Subcutaneous abdominal adipose tissue (tissue), 5 donors: ENCODE measurements at regions not wholly inside any gene's neighbourhood (a gene's known extent, or its start where the extent isn't known, plus 50 kb on each side); places are given as distances from the start of the nearest gene placed in this dataset.
"Not testable (repeated sequence)": the region's sequence is repeated elsewhere in the genome, so short reads cannot be mapped to it uniquely, and the experiment has no call there.

Experiments
- H3K27ac ChIP-seq: one replicate; pipeline ENCODE4 v1.7.0; 2013; ENCODE audit warnings: low read depth, mild to moderate bottlenecking, inconsistent platforms, low read length, moderate library complexity
- H3K27me3 ChIP-seq, 5 donors: one replicate each; pipeline ENCODE4 v1.7.0; 2013; ENCODE audit warnings: low read length in 5 of 5, inconsistent platforms in 1 of 5; ENCODE audit not compliant: control insufficient read depth in 5 of 5, insufficient read depth in 4 of 5
- H3K36me3 ChIP-seq, 5 donors: one replicate each; pipeline ENCODE4 v1.7.0; 2013; ENCODE audit warnings: low read length in 5 of 5; ENCODE audit not compliant: control insufficient read depth in 5 of 5, insufficient read depth in 5 of 5
- H3K4me1 ChIP-seq, 5 donors: one replicate each; pipeline ENCODE4 v1.7.0; 2013; ENCODE audit warnings: low read length in 5 of 5, mild to moderate bottlenecking in 3 of 5, moderate library complexity in 1 of 5; ENCODE audit not compliant: control insufficient read depth in 5 of 5, insufficient read depth in 5 of 5
- H3K4me3 ChIP-seq, 5 donors: one replicate each; pipeline ENCODE4 v1.7.0; 2013; ENCODE audit warnings: low read length in 5 of 5, low read depth in 1 of 5
- H3K9ac ChIP-seq, 5 donors: one replicate each; pipeline ENCODE4 v1.7.0; 2013; ENCODE audit warnings: low read length in 5 of 5, mild to moderate bottlenecking in 4 of 5, moderate library complexity in 3 of 5
- H3K9me3 ChIP-seq, 5 donors: one replicate each; pipeline ENCODE4 v1.7.0; 2013; ENCODE audit warnings: low read length in 5 of 5; ENCODE audit not compliant: control insufficient read depth in 5 of 5
- donor health status: healthy.
- donor health status: healthy.
- donor health status: healthy.
- donor health status: healthy.
- donor health status: healthy.

DNA sequence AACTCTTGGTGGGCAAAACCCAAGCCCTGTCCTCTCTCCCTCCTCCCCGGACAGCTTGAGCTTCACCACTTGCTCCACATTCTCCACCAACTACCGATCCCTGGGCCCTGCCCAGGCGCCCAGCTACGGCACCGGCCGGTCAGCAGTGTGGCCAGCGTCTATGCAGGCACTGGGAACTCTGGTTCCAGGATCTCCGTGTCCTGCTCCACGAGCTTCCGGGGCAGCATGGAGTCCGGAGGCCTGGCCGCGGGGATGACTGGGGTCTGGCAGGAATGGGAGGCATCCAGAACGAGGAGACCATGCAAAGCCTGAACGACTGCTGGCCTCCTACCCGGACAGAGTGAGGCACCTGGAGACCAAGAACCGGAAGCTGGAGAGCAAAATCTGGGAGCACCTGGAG is 68.9 kb upstream of the RTL6 start:
- H3K36me3 ChIP-seq = no peaks in the 10 kb centered on the region
- H3K27ac ChIP-seq = no peak overlapping the region
- H3K9me3 ChIP-seq = peaks cover 0 to 10% (median 8%) of the 10 kb centered on the region in 5 donors
- no peak overlapping the region for H3K4me3 ChIP-seq
- no peak overlapping the region for H3K9ac ChIP-seq
- H3K27me3 ChIP-seq = peaks cover 0 to 8% (median 3%) of the 10 kb centered on the region in 5 donors
- peaks cover 0 to 11% (median 0%) of the 10 kb centered on the region in 5 donors for H3K4me1 ChIP-seq

DNA sequence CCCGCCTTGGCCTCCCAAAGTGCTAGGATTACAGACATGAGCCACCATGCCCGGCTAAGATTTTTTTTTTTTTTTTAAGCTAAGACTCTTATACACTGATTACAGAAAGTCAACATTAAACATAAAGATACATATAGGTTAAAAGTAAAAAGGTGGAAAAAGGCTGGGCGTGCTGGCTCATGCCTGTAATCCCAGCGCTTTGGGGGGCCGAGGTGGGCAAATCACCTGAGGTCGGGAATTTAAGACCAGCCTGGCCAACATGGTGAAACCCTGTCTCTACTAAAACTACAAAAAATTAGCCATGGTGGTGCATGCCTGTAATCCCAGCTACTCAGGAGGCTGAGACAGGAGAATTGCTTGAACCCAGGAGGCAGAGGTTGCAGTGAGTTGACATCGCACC is 64.6 kb upstream of the RTL6 start:
- not testable (repeated sequence) for H3K36me3 ChIP-seq, H3K9ac ChIP-seq

DNA sequence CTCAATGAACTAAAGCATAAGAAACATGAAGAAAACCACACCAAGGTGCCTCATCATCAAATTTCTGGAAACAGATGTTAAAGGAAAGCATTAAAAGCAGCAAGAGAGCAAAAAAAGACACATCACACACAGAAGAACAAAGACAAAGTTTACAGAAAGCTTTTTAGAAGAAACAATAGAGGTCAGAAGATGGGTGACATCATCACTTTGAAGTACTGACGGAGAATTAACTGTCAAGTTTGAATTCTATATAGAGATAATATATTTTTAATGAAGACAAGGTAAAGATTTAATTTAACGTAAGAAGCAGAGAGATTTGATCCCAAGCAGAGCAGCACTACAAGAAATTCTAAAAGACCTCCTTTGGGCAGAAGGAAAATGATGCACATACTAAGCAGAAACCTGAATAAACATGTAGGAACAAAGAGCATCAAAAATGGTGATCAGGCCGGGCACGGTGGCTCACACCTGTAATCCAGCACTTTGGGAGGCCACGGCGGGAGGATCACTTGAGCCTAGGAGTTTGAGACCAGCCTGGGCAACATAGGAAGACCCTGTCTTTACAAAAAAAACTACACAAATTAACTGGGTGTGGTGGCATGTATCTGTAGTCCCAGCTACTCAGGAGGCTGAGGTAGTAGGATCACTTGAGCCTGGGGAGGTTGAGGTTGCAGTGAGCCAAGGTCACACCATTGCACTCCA is 63.3 kb upstream of the RTL6 start:
- Histone ChIP-seq H3K4me3 (no peak overlapping the region), H3K27me3 (peaks cover 0 to under 1% (median 0%) of the 10 kb centered on the region in 5 donors), H3K36me3 (no peaks in the 10 kb centered on the region), H3K27ac (no peak overlapping the region), H3K4me1 (no peaks in the 10 kb centered on the region), H3K9ac (no peak overlapping the region), H3K9me3 (peaks cover 0 to 3% (median 0%) of the 10 kb centered on the region in 5 donors)

More for the DNA sequence above, 64.6 kb upstream of the RTL6 start:
- not testable (repeated sequence) for H3K9me3 ChIP-seq, H3K27me3 ChIP-seq, H3K4me3 ChIP-seq, H3K27ac ChIP-seq, H3K4me1 ChIP-seq

DNA sequence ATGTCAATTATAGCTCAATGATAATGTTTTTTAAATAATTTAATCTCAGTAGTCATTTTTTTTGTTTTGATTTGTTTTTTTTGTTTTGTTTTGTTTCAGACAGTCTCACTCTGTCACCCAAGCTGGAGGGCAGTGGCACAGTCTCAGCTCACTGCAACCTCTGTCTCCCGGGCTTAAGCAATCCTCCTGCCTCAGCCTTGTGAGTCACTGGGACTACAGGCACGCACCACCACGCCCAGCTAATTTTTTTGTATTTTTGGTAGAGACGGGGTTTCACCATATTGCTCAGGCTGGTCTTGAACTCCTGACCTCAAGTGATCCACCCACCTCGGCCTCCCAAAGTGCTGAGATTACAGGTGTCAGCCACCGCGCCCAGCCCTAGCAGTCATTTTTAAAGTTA is 60.6 kb upstream of the RTL6 start:
- not testable (repeated sequence) for H3K4me3 ChIP-seq, H3K36me3 ChIP-seq, H3K9ac ChIP-seq, H3K27ac ChIP-seq, H3K4me1 ChIP-seq, H3K27me3 ChIP-seq, H3K9me3 ChIP-seq

DNA sequence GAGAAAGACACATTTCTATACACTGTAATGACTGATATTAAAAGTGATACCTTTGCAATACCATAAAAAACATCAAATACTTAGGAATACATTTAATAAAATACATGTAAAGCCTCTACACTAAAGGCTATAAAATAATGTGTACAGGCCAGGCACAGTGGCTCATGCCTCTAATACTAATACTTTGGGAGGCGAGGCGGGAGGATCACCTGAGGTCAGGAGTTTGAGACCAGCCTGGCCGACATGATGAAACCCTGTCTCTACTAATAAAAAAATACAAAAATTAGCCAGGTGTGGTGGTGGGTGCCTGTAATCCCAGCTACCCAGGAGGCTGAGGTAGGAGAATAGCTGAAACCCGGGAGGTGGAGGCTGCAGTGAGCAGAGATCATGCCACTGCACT is 59.8 kb upstream of the RTL6 start:
- H3K9ac ChIP-seq, H3K36me3 ChIP-seq, H3K4me1 ChIP-seq, H3K4me3 ChIP-seq, H3K27me3 ChIP-seq, H3K9me3 ChIP-seq, H3K27ac ChIP-seq: not testable (repeated sequence)

DNA sequence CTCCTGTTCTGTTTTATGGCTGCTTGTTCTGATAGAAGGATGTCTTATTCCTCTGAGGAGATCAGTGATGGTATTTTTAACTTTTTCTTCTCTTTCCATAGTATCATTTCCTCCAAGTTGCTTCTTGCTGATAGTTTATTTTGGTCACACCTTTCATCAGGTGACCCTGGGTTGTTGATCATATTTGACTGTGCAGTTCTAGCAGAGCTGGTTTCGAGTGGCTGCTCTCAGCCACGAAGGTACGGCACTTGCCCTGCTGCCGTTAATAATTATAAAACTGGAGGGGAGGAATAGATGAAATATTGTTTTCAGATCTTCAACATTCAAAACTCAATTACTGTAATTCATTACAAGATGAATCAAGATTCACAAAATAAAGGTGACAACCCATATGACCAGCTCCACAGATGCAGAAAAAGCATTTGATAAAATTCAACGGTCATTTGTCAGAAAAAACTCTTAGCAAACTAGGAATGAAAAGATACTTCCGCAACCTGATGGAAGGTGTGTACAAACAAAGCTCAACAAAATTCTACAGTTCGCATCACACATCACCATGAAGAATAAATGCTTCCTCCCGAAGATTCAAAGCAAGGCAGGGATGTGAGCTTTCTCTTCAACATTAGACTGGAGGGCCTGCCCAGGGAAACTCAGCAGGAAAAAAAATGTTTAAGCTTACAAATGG is 59.2 kb upstream of the RTL6 start:
- H3K4me3 ChIP-seq = no peak overlapping the region
- no peak overlapping the region for H3K9ac ChIP-seq
- H3K27ac ChIP-seq = no peak overlapping the region
- H3K27me3 ChIP-seq = peaks cover 0 to 5% (median 2%) of the 10 kb centered on the region in 5 donors
- no peaks in the 10 kb centered on the region for H3K4me1 ChIP-seq
- no peaks in the 10 kb centered on the region for H3K36me3 ChIP-seq
- no peaks in the 10 kb centered on the region for H3K9me3 ChIP-seq

DNA sequence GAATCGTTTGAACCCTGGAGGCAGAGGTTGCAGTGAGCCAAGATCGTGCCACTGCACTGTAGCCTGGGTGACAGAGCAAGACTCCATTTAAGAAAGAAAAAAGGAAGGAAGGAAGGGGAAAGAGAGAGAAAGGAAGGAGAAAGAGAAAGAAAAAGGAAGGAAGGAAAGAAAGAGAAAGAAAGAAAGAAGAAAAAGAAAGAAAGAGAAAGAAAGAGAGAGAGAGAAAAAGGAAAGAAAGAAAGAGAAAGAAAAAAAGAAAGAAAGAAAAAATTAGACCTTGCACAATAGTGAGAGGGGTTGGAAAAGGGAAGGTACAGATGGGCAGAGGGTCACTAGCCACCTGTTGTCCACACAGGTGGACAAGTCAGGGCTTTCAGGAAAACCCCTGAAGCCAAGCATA is 57.6 kb upstream of the RTL6 start:
- H3K4me3 ChIP-seq = no peak overlapping the region
- no peak overlapping the region for H3K9ac ChIP-seq
- no peaks in the 10 kb centered on the region for H3K36me3 ChIP-seq
- H3K9me3 ChIP-seq = no peaks in the 10 kb centered on the region
- peaks cover 0 to 5% (median 2%) of the 10 kb centered on the region in 5 donors for H3K27me3 ChIP-seq
- no peak overlapping the region for H3K27ac ChIP-seq
- peaks cover 3 to 7% (median 7%) of the 10 kb centered on the region in 5 donors for H3K4me1 ChIP-seq

DNA sequence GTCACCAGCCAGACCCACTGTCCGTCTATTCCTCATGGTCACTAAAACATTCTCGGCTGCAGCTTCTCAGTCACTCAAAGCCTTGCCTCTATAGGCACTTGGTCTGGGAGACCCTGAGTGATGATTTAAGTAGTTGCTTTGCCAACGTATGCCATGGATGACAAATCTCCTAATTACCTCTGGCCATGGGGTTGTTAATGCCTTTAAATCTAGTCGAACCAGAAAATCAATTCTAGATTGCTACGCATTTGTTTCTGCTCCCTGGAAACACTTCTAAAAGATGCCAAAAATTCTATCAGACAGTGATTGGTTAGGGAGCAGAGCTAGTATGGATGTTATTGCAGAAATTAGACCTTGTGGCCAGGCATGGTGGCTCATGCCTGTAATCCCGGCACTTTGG is 57.0 kb upstream of the RTL6 start:
- Histone ChIP-seq H3K4me3 (no peak overlapping the region), H3K9ac (no peak overlapping the region), H3K36me3 (no peaks in the 10 kb centered on the region), H3K4me1 (peaks cover 3 to 10% (median 8%) of the 10 kb centered on the region in 5 donors), H3K27ac (no peak overlapping the region), H3K27me3 (peaks cover 0 to 5% (median 2%) of the 10 kb centered on the region in 5 donors), H3K9me3 (no peaks in the 10 kb centered on the region)

DNA sequence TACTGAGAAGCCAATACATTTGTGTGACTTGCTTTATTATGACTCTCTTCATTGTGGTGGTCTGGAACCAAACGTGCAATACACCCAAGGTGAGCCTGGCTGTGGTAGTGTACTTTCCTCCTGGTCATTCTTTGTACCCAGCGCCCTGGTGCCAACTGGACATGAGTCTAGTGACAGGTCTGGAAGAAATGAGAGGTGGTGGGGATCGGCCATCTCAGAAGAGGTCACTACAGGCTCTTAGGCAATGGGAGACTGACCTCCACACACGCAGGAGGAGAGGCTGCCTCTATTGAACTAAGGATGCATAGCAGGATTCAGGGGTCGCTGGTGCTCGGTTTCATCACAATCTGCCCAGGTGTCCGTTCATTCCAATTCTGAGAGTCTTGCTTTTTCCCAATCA is 56.4 kb upstream of the RTL6 start:
- Histone ChIP-seq H3K9me3 (no peaks in the 10 kb centered on the region), H3K9ac (no peak overlapping the region), H3K27me3 (peaks cover 0 to 5% (median 2%) of the 10 kb centered on the region in 5 donors), H3K27ac (no peak overlapping the region), H3K36me3 (no peaks in the 10 kb centered on the region), H3K4me1 (peaks cover 3 to 10% (median 8%) of the 10 kb centered on the region in 5 donors), H3K4me3 (no peak overlapping the region)

DNA sequence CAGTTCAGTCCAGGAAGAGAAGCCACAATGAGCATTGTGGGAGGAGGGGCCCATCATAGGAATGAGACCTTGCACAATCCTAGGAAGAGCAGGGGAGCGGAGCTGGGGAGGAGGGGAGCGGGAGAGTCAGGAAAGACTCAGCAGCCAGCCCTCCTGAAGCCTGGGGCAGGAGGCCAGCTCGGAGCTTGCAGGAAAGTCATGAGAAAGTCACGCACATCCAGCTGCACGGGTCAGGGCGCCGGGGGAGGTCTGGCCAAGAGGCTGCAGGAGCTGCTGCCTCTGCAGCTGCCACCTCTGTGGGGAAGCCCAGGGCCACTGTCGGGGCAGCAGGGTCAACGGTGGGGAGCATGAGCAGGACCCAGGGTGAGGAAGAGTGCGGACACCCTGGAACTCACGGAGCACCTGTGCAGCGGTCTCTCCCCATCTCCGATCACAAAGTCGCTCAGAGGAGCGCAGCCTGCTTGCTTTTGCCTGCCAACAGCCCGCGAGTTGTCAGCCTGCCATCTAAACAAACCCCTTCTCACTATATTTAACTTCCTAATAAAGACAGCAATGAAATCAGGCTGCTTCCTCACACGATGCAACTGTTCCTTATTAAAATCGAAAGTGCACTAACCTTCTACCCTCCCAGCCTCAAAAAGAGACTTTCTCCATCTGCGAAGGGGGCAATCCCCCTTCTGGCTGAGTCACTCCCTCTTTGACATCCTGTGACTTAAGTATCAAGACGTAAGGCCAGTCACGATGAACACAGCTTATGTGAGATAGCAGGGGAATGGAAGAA is 52.9 kb upstream of the RTL6 start:
- Histone ChIP-seq H3K4me3 (peak overlapping the region; percentile 38 to 61 (median 59)), H3K36me3 (no peaks in the 10 kb centered on the region), H3K9ac (peak overlapping the region in 2 of 5 donors; percentile 5 to 21), H3K27me3 (peaks cover 0 to 8% (median 5%) of the 10 kb centered on the region in 5 donors), H3K4me1 (peaks cover 3 to 10% (median 8%) of the 10 kb centered on the region in 5 donors), H3K9me3 (no peaks in the 10 kb centered on the region), H3K27ac (no peak overlapping the region)
